ENCODE measurements at regions not wholly inside any gene's neighbourhood (a gene's known extent, or its start where the extent isn't known, plus 50 kb on each side); places are given as distances from the start of the nearest gene placed in this dataset. TPM values are rescaled to one million over a fixed set of nuclear protein-coding genes. Genes with fewer than 3 reads are reported as not detected.

DNA sequence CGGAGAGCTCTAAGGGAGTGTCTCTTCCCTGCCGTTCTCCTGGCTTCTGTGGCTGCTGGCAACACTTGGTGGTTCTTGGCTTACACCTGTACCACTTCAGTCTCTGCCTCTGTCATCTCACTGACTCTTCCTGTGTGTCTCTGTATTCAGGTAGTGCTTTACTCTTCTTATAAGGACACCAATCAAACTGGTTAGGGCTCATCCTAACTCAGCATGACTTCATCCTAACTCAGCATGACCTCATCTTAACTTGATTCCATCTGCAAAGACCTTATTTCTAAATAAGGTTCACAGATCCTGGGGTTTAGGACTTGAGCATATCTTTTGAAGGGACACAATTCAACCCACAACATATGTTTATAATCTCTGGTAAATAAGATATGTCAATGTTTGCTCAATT is 51.6 kb upstream of the DSEL start:
- TF ChIP-seq, protein P1, sequence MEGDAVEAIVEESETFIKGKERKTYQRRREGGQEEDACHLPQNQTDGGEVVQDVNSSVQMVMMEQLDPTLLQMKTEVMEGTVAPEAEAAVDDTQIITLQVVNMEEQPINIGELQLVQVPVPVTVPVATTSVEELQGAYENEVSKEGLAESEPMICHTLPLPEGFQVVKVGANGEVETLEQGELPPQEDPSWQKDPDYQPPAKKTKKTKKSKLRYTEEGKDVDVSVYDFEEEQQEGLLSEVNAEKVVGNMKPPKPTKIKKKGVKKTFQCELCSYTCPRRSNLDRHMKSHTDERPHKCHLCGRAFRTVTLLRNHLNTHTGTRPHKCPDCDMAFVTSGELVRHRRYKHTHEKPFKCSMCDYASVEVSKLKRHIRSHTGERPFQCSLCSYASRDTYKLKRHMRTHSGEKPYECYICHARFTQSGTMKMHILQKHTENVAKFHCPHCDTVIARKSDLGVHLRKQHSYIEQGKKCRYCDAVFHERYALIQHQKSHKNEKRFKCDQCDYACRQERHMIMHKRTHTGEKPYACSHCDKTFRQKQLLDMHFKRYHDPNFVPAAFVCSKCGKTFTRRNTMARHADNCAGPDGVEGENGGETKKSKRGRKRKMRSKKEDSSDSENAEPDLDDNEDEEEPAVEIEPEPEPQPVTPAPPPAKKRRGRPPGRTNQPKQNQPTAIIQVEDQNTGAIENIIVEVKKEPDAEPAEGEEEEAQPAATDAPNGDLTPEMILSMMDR (IDR thresholded peaks at IDR 0.05; ENCODE audit: insufficient read depth, low read depth, low read length), result no peak
- Histone ChIP-seq H3K36me3 (ENCODE audit: control insufficient read depth, insufficient read depth, low read length) (no peaks in the 10 kb centered on the region), H3K27me3 (ENCODE audit: control insufficient read depth, insufficient read depth, low read length) (no peaks in the 10 kb centered on the region), H3K4me3 (ENCODE audit: low read depth, low read length) (no peak overlapping the region)
- CTCF ChIA-PET, result no interaction called here
- DNase-seq (ENCODE audit: low read depth), result no peak
- POLR2A ChIA-PET, result no interaction called here

Small RNAs in the stretch of these regions (small RNA-seq; reads per million reads assigned to genes)
- gene AC067819.1 (ENCODE audit: insufficient read length, low read depth, low replicate concordance), result not detected
